CD4-positive, alpha-beta T cell (primary cell): ENCODE measurements at regions not wholly inside any gene's neighbourhood (a gene's known extent, or its start where the extent isn't known, plus 50 kb on each side); places are given as distances from the start of the nearest gene placed in this dataset.

Experiments used
- ATAC-seq: fragments of 200-7000 bp; cut with Tn5 transposase; one replicate; pipeline ENCODE4 v1.10.0; 2022; ENCODE audit warnings: mild to moderate bottlenecking; ENCODE audit not compliant: poor library complexity
- CTCF ChIA-PET: fragments of 350-600 bp; sonication (Branson Sonifier 250); formaldehyde crosslinking; loops from one replicate; lab custom pipeline; 2021; ENCODE audit warnings: antibody characterized with exemption, inconsistent platforms; lab: Charles Lee
- POLR2A ChIA-PET: fragments of 350-600 bp; sonication (Branson Sonifier 250); formaldehyde crosslinking; loops from one replicate; lab custom pipeline; 2021; ENCODE audit warnings: antibody characterized with exemption, inconsistent platforms; lab: Charles Lee
- DNase-seq, 14 experiments: peaks; one replicate each; pipeline ENCODE4 v3.0.0-alpha.2; 2013 to 2020; ENCODE audit warnings: mixed read lengths in 2 of 14
- H3K27ac ChIP-seq, 2 donors: one replicate each; pipeline versions ENCODE4 v1.5.1 to v1.7.0; 2013; ENCODE audit warnings: low read length in 2 of 2, low read depth in 1 of 2, mild to moderate bottlenecking in 1 of 2
- H3K27me3 ChIP-seq, 2 experiments: 1 replicate in 1 of 2; 2 replicates in 1 of 2; pipeline versions ENCODE4 v1.6.1 to v1.7.0; 2013; ENCODE audit warnings: low read length in 2 of 2, control low read depth in 1 of 2, mild to moderate bottlenecking in 1 of 2, moderate library complexity in 1 of 2; ENCODE audit not compliant: insufficient read depth in 2 of 2, control insufficient read depth in 1 of 2
- H3K36me3 ChIP-seq: one replicate; pipeline ENCODE4 v1.6.1; 2013; ENCODE audit warnings: low read length, control low read depth; ENCODE audit not compliant: insufficient read depth
- H3K4me1 ChIP-seq: one replicate; pipeline ENCODE4 v1.6.1; 2013; ENCODE audit warnings: low read length, control low read depth; ENCODE audit not compliant: insufficient read depth
- H3K4me3 ChIP-seq: one replicate; pipeline ENCODE4 v1.5.1; 2013; ENCODE audit warnings: mild to moderate bottlenecking, low read length, moderate library complexity
- H3K9me3 ChIP-seq, 2 experiments: 1 replicate in 1 of 2; 2 replicates in 1 of 2; pipeline versions ENCODE4 v1.6.1 to v1.7.0; 2013; ENCODE audit warnings: low read length in 2 of 2, mild to moderate bottlenecking in 2 of 2, control low read depth in 1 of 2, moderate library complexity in 1 of 2; ENCODE audit not compliant: control insufficient read depth in 1 of 2, insufficient read depth in 1 of 2
- H3K27ac Mint-ChIP-seq: one replicate; pipeline ENCODE4 v1.8.0; 2020; ENCODE audit warnings: mixed read lengths
- H3K27me3 Mint-ChIP-seq: one replicate; pipeline ENCODE4 v1.8.0; 2021; ENCODE audit warnings: mixed read lengths
- H3K36me3 Mint-ChIP-seq: one replicate; pipeline ENCODE4 v1.8.0; 2021; ENCODE audit warnings: low read depth, mixed read lengths
- H3K4me1 Mint-ChIP-seq: one replicate; pipeline ENCODE4 v1.8.0; 2021; ENCODE audit warnings: low read depth, mixed read lengths
- H3K4me3 Mint-ChIP-seq: one replicate; pipeline ENCODE4 v1.8.0; 2020; ENCODE audit warnings: mild to moderate bottlenecking, mixed read lengths
- H3K9me3 Mint-ChIP-seq: one replicate; pipeline ENCODE4 v1.8.0; 2020; ENCODE audit warnings: mixed read lengths
- intact Hi-C, 2 experiments: fragments of 100-400 bp; cut with DNase I in 1 of 2; cut with micrococcal nuclease in 1 of 2; formaldehyde crosslinking; loops; one replicate each; pipeline versions ENCODE4 v1.15.1 to v1.9.0; 2023 to 2025; cut with DNase I, micrococcal nuclease
- TF ChIP-seq, protein P1 (sequence below): fragments of 200-600 bp; IDR thresholded peaks from one replicate; pipeline ENCODE4 v1.8.0; 2022; ENCODE audit warnings: antibody characterized with exemption, mild to moderate bottlenecking

DNA sequence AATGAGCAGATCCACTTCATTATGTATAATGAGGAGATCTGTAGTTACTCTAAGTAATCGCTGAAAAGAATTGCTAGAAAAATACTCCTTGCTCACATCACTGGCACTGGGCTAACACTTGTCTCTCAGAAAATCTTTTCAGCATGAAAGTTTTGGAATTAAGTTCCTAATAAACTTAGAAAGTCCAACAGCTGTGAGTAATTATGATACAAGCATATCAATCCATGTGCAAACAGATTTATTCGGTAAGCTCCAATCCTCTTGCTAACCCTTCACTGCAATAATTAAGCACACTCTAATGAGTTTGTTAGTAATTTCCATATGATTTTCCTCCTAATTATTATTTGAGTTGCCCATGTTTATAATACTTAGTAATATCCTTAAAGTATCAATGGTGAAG, 652.6 kb upstream of the WWC1 start:
- ATAC-seq = no peak
- Mint-ChIP-seq H3K4me3 (no peak overlapping the region), H3K27me3 (no peaks in the 10 kb centered on the region), H3K4me1 (no peaks in the 10 kb centered on the region), H3K36me3 (no peaks in the 10 kb centered on the region), H3K27ac (no peak overlapping the region), H3K9me3 (peaks cover 2% of the 10 kb centered on the region)
- no peak for DNase-seq
- H3K4me3 ChIP-seq = no peak overlapping the region
- ChIA-PET CTCF (no interaction called here), POLR2A (no interaction called here)
- no peaks in the 10 kb centered on the region for H3K9me3 ChIP-seq
- intact Hi-C loops = no loop called here
- no peaks in the 10 kb centered on the region for H3K27me3 ChIP-seq
- H3K27ac ChIP-seq = no peak overlapping the region
- H3K36me3 ChIP-seq = no peaks in the 10 kb centered on the region
- TF ChIP-seq, protein P1, sequence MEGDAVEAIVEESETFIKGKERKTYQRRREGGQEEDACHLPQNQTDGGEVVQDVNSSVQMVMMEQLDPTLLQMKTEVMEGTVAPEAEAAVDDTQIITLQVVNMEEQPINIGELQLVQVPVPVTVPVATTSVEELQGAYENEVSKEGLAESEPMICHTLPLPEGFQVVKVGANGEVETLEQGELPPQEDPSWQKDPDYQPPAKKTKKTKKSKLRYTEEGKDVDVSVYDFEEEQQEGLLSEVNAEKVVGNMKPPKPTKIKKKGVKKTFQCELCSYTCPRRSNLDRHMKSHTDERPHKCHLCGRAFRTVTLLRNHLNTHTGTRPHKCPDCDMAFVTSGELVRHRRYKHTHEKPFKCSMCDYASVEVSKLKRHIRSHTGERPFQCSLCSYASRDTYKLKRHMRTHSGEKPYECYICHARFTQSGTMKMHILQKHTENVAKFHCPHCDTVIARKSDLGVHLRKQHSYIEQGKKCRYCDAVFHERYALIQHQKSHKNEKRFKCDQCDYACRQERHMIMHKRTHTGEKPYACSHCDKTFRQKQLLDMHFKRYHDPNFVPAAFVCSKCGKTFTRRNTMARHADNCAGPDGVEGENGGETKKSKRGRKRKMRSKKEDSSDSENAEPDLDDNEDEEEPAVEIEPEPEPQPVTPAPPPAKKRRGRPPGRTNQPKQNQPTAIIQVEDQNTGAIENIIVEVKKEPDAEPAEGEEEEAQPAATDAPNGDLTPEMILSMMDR = no peak
- no peaks in the 10 kb centered on the region for H3K4me1 ChIP-seq

DNA sequence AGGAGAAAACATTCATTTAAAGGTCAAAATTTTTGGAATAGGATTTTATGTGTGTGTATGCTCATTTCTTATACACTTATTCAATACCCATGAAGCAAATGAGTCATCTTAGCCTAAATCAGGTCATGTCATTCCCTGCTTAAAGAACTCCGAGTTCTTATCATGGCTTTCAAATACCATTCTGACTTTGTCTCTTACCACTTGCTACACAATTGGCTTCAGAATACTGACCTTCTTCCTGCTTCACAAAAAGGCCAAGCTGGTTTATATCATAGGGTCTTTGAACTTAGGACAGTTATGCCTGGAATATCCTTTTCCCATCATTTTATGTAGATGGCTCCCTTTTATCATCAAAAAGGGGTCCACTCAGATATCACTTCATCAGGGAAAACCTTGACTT, 652.2 kb upstream of the WWC1 start:
- H3K27me3 Mint-ChIP-seq = no peaks in the 10 kb centered on the region
- TF ChIP-seq, protein P1 = no peak
- H3K9me3 ChIP-seq = no peaks in the 10 kb centered on the region
- H3K4me1 Mint-ChIP-seq = no peaks in the 10 kb centered on the region
- H3K4me1 ChIP-seq = no peaks in the 10 kb centered on the region
- peaks cover 2% of the 10 kb centered on the region for H3K9me3 Mint-ChIP-seq
- no peaks in the 10 kb centered on the region for H3K36me3 ChIP-seq
- H3K27ac Mint-ChIP-seq = no peak overlapping the region
- no peak overlapping the region for H3K4me3 ChIP-seq
- H3K27ac ChIP-seq = no peak overlapping the region
- H3K4me3 Mint-ChIP-seq = no peak overlapping the region
- H3K36me3 Mint-ChIP-seq = no peaks in the 10 kb centered on the region
- CTCF ChIA-PET = no interaction called here
- no peaks in the 10 kb centered on the region for H3K27me3 ChIP-seq
- DNase-seq = no peak
- intact Hi-C loops = no loop called here
- ATAC-seq = no peak
- POLR2A ChIA-PET = no interaction called here

DNA sequence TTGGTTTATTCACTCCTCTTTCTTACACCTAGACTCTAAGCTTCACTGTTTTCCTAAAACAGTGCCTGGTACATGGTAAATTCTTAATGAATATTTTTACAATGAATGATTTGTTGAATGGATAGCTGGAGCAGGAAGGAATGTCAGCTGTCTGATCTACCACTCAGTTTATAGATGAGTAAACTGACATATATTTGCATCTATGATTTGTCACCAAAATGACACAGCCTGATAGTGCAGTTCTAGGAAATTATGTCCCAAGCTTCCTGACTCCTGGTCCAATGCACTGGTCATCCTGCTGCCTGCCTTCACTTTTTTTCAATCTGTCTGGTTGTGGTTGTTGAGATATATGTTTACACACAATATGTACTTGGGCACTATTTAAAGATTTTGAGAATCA, 651.7 kb upstream of the WWC1 start:
- Histone ChIP-seq H3K4me1 (no peaks in the 10 kb centered on the region), H3K27ac (no peak overlapping the region), H3K9me3 (no peaks in the 10 kb centered on the region), H3K4me3 (no peak overlapping the region), H3K36me3 (no peaks in the 10 kb centered on the region), H3K27me3 (no peaks in the 10 kb centered on the region)
- peaks cover 2% of the 10 kb centered on the region for H3K9me3 Mint-ChIP-seq
- CTCF ChIA-PET = no interaction called here
- POLR2A ChIA-PET = no interaction called here
- intact Hi-C loops = no loop called here
- H3K4me1 Mint-ChIP-seq = no peaks in the 10 kb centered on the region
- no peaks in the 10 kb centered on the region for H3K27me3 Mint-ChIP-seq
- ATAC-seq = no peak
- DNase-seq = no peak
- no peak overlapping the region for H3K4me3 Mint-ChIP-seq
- H3K27ac Mint-ChIP-seq = no peak overlapping the region
- TF ChIP-seq, protein P1 = no peak
- no peaks in the 10 kb centered on the region for H3K36me3 Mint-ChIP-seq
